ENCODE measurements at regions not wholly inside any gene's neighbourhood (a gene's known extent, or its start where the extent isn't known, plus 50 kb on each side); places are given as distances from the start of the nearest gene placed in this dataset.

DNA sequence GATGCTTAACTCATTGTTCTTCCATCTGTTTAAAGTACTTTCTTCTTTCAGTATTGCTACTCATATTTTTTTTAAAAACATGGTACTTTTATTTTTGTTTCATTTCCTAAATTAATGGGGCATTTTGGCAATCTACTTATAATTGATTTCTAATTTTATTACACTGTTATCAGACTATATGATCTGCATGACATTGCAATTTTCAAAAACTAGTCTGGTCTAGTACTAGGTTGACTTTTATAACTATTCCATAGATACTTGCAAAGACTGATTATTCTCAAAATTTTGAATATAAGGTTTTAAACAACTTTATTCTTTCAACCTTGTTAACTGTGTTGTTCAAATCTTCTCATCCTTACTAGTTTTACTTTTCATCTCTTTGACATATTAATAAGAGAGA is 63.9 kb upstream of the MVB12B start:
- Histone ChIP-seq H3K79me1 (ENCODE audit: low read depth, low read length) (no peaks in the 10 kb centered on the region), H3K4me1 (replicated peaks in 1 of 4; ENCODE audit: control insufficient read depth in 3 of 4, insufficient read depth in 4 of 4, low read length in 3 of 4) (no peaks in the 10 kb centered on the region), H3K14ac (ENCODE audit: insufficient read length) (no peak overlapping the region), H2BK20ac (ENCODE audit: low read length) (no peak overlapping the region), H3K4me3 (ENCODE audit: extremely low read depth in 1 of 4, insufficient read depth in 2 of 4, low read depth in 3 of 4, low read length in 4 of 4) (no peak overlapping the region), H3K79me2 (ENCODE audit: control insufficient read depth in 1 of 2, insufficient read depth in 2 of 2, low read length in 2 of 2) (no peaks in the 10 kb centered on the region), H4K91ac (replicated peaks; ENCODE audit: insufficient read length, low read length) (no peak overlapping the region), H3K23ac (ENCODE audit: insufficient read length) (no peak overlapping the region), H3K56ac (replicated peaks; ENCODE audit: insufficient read length, low read depth, low read length) (no peak overlapping the region), H2AFZ (ENCODE audit: low read length) (no peak overlapping the region), H4K20me1 (replicated peaks in 1 of 2; ENCODE audit: control insufficient read depth in 1 of 2, insufficient read depth in 2 of 2, low read length in 2 of 2) (no peaks in the 10 kb centered on the region), H2AK5ac (ENCODE audit: low read depth, low read length) (no peak overlapping the region), H3K4ac (replicated peaks; ENCODE audit: insufficient read length, low read depth, low read length) (no peak overlapping the region), H3K36me3 (ENCODE audit: control insufficient read depth in 2 of 4, insufficient read depth in 4 of 4, low read length in 3 of 4) (no peaks in the 10 kb centered on the region), H4K5ac (ENCODE audit: insufficient read length, low read depth, low read length) (no peak overlapping the region), H3K27ac (ENCODE audit: low read depth, low read length) (no peak overlapping the region), H3K9me3 (ENCODE audit: insufficient read depth in 2 of 2, low read depth in 1 of 2, low read length in 1 of 2) (no peaks in the 10 kb centered on the region), H2BK12ac (ENCODE audit: low read depth, low read length) (no peak overlapping the region), H3K23me2 (ENCODE audit: low read depth, low read length) (no peaks in the 10 kb centered on the region), H3K9ac (replicated peaks in 1 of 4; ENCODE audit: extremely low read depth in 1 of 4, low read depth in 3 of 4, low read length in 3 of 4) (no peak overlapping the region), H2BK15ac (ENCODE audit: low read length) (no peak overlapping the region), H3K4me2 (ENCODE audit: insufficient read depth in 1 of 2, low read depth in 2 of 2, low read length in 2 of 2) (no peak overlapping the region), H3K18ac (ENCODE audit: extremely low read depth, low read length) (no peak overlapping the region), H4K8ac (ENCODE audit: extremely low read depth, insufficient read depth, low read length) (no peak overlapping the region), H3K27me3 (replicated peaks in 1 of 4; ENCODE audit: control insufficient read depth in 3 of 4, extremely low read depth in 1 of 4, insufficient read depth in 3 of 4, low read length in 3 of 4) (no peaks in the 10 kb centered on the region), H2BK120ac (replicated peaks; ENCODE audit: low read depth, low read length) (no peak overlapping the region), H2BK5ac (ENCODE audit: low read depth, low read length) (no peak overlapping the region)
- ChIA-PET POLR2A (ENCODE audit: partially characterized antibody) (no interaction called here), CTCF (ENCODE audit: partially characterized antibody) (no interaction called here)
- DNase-seq (ENCODE audit: low read depth in 1 of 2, low spot score in 2 of 2) (no peak), FAIRE-seq (no peak)
- no peak for TF ChIP-seq KDM1A (IDR thresholded peaks at IDR 0.05; ENCODE audit: borderline replicate concordance, low read length)
- TF ChIP-seq, protein P1, sequence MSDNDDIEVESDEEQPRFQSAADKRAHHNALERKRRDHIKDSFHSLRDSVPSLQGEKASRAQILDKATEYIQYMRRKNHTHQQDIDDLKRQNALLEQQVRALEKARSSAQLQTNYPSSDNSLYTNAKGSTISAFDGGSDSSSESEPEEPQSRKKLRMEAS (IDR thresholded peaks at IDR 0.05) = no peak
- TF ChIP-seq RXRA (IDR thresholded peaks at IDR 0.05; ENCODE audit: insufficient read depth, low read depth, low read length) = no peak
- no peak for TF ChIP-seq SAP30 (IDR thresholded peaks at IDR 0.05; ENCODE audit: insufficient read depth, insufficient replicate concordance, low read length)
- TF ChIP-seq POLR2AphosphoS5 (IDR thresholded peaks at IDR 0.05; ENCODE audit: low read depth, low read length) = no peak
- no peak for TF ChIP-seq CHD1 (IDR thresholded peaks at IDR 0.05; ENCODE audit: low read depth, low read length)
- no peak for TF ChIP-seq SRF (IDR thresholded peaks at IDR 0.05; ENCODE audit: low read depth, low read length)
- no peak for TF ChIP-seq NANOG (IDR thresholded peaks at IDR 0.05; ENCODE audit: insufficient read depth, low read depth, low read length, poor library complexity, severe bottlenecking)
- no peak for TF ChIP-seq NRF1 (IDR thresholded peaks at IDR 0.05; ENCODE audit: low read depth, low read length)
- no peak for TF ChIP-seq GABPA (IDR thresholded peaks at IDR 0.05; ENCODE audit: borderline replicate concordance, insufficient read depth, low read length)
- no peak for TF ChIP-seq CEBPB (IDR thresholded peaks at IDR 0.05; ENCODE audit: low read depth, low read length)
- no peak for TF ChIP-seq YY1 (IDR thresholded peaks at IDR 0.05; ENCODE audit: low read depth, low read length)
- TF ChIP-seq SP1 (IDR thresholded peaks at IDR 0.05; ENCODE audit: low read depth, low read length) = no peak
- TF ChIP-seq, protein P2, sequence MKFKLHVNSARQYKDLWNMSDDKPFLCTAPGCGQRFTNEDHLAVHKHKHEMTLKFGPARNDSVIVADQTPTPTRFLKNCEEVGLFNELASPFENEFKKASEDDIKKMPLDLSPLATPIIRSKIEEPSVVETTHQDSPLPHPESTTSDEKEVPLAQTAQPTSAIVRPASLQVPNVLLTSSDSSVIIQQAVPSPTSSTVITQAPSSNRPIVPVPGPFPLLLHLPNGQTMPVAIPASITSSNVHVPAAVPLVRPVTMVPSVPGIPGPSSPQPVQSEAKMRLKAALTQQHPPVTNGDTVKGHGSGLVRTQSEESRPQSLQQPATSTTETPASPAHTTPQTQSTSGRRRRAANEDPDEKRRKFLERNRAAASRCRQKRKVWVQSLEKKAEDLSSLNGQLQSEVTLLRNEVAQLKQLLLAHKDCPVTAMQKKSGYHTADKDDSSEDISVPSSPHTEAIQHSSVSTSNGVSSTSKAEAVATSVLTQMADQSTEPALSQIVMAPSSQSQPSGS (IDR thresholded peaks at IDR 0.05; ENCODE audit: low read length) = no peak
- TF ChIP-seq SP2 (IDR thresholded peaks at IDR 0.05; ENCODE audit: low read length) = no peak
